ENCODE measurements at regions not wholly inside any gene's neighbourhood (a gene's known extent, or its start where the extent isn't known, plus 50 kb on each side); places are given as distances from the start of the nearest gene placed in this dataset.
"Not testable (repeated sequence)": the region's sequence is repeated elsewhere in the genome, so short reads cannot be mapped to it uniquely, and the experiment has no call there.

- no peak overlapping the region for H3K27ac ChIP-seq
- 50 to 64% methylated on average over 8 of the region's 8 CpGs for WGBS, 2 donors
- no peak overlapping the region for H3K4me3 ChIP-seq
- TF ChIP-seq POLR2A (IDR thresholded peaks at IDR 0.05): no peak
- no peak for DNase-seq
- no peaks in the 10 kb centered on the region for H3K9me3 ChIP-seq
- no peaks in the 10 kb centered on the region for H3K27me3 ChIP-seq
- intact Hi-C loops (cut with DNase I; ENCODE audit: low total_unique reads): no loop called here
- no peaks in the 10 kb centered on the region for H3K4me1 ChIP-seq
- no peaks in the 10 kb centered on the region for H3K36me3 ChIP-seq (ENCODE audit: low read depth, missing control alignments)
These were observed 168.0 kb upstream of the C1orf174 start for GRCh38 chr1:4068076-4068475.

GRCh38 chr1:4071653-4072052, 171.6 kb upstream of the C1orf174 start:
- intact Hi-C loops (cut with DNase I; ENCODE audit: low total_unique reads): no loop called here
- TF ChIP-seq CTCF (IDR thresholded peaks at IDR 0.05) (no peak), POLR2A (IDR thresholded peaks at IDR 0.05) (no peak)
- no peak overlapping the region for H3K4me3 ChIP-seq
- H3K9me3 ChIP-seq: no peaks in the 10 kb centered on the region
- no peaks in the 10 kb centered on the region for H3K27me3 ChIP-seq
- WGBS, 2 donors: 50 to 70% methylated on average over 1 to 6 of the region's 6 CpGs
- no peak overlapping the region for H3K27ac ChIP-seq
- no peak for DNase-seq
- H3K36me3 ChIP-seq (ENCODE audit: low read depth, missing control alignments): no peaks in the 10 kb centered on the region
- H3K4me1 ChIP-seq: no peaks in the 10 kb centered on the region

GRCh38 chr1:4072481-4073153, 172.5 kb upstream of the C1orf174 start:
- intact Hi-C loops (cut with DNase I; ENCODE audit: low total_unique reads): no loop called here
- Histone ChIP-seq H3K4me3 (no peak overlapping the region), H3K27ac (no peak overlapping the region), H3K9me3 (no peaks in the 10 kb centered on the region), H3K36me3 (ENCODE audit: low read depth, missing control alignments) (no peaks in the 10 kb centered on the region), H3K4me1 (no peaks in the 10 kb centered on the region), H3K27me3 (no peaks in the 10 kb centered on the region)
- WGBS, 2 donors: 68 to 77% methylated on average over 12 to 14 of the region's 14 CpGs
- TF ChIP-seq CTCF (IDR thresholded peaks at IDR 0.05) (no peak), POLR2A (IDR thresholded peaks at IDR 0.05) (no peak)
- DNase-seq: no peak

- Histone ChIP-seq H3K9me3 (no peaks in the 10 kb centered on the region), H3K4me1 (no peaks in the 10 kb centered on the region), H3K4me3 (no peak overlapping the region), H3K27me3 (no peaks in the 10 kb centered on the region), H3K36me3 (ENCODE audit: low read depth, missing control alignments) (no peaks in the 10 kb centered on the region), H3K27ac (no peak overlapping the region)
- no peak for DNase-seq
- intact Hi-C loops (cut with DNase I; ENCODE audit: low total_unique reads): no loop called here
- 77 to 89% methylated on average over 6 to 8 of the region's 8 CpGs for WGBS, 2 donors
- TF ChIP-seq POLR2A (IDR thresholded peaks at IDR 0.05): no peak
- TF ChIP-seq CTCF (IDR thresholded peaks at IDR 0.05): no peak
These were observed 175.6 kb upstream of the C1orf174 start for GRCh38 chr1:4075436-4076225.

GRCh38 chr1:4076346-4076745, 176.3 kb upstream of the C1orf174 start:
- Histone ChIP-seq H3K4me1 (no peaks in the 10 kb centered on the region), H3K36me3 (ENCODE audit: low read depth, missing control alignments) (no peaks in the 10 kb centered on the region), H3K27ac (no peak overlapping the region), H3K9me3 (no peaks in the 10 kb centered on the region), H3K27me3 (no peaks in the 10 kb centered on the region), H3K4me3 (no peak overlapping the region)
- intact Hi-C loops (cut with DNase I; ENCODE audit: low total_unique reads): no loop called here
- TF ChIP-seq CTCF (IDR thresholded peaks at IDR 0.05) (no peak), POLR2A (IDR thresholded peaks at IDR 0.05) (no peak)
- 86 to 92% methylated on average over 5 to 8 of the region's 8 CpGs for WGBS, 2 donors
- DNase-seq: no peak

- WGBS, 2 donors: 77 to 79% methylated on average over 10 to 24 of the region's 24 CpGs
- DNase-seq; intact Hi-C loops (cut with DNase I; ENCODE audit: low total_unique reads); H3K36me3 ChIP-seq (ENCODE audit: low read depth, missing control alignments); H3K27ac ChIP-seq; H3K27me3 ChIP-seq; H3K4me3 ChIP-seq; H3K9me3 ChIP-seq: not testable (repeated sequence)
- H3K4me1 ChIP-seq: peaks cover 17% of the 10 kb centered on the region
These were observed 178.3 kb upstream of the C1orf174 start for GRCh38 chr1:4078091-4078962.
